H1 (cell line): ENCODE measurements at regions not wholly inside any gene's neighbourhood (a gene's known extent, or its start where the extent isn't known, plus 50 kb on each side); places are given as distances from the start of the nearest gene placed in this dataset.

Experiments
- BACH1 ChIP-seq: IDR thresholded peaks from 2 replicates; pipeline ENCODE4 v1.6.1; 2012; ENCODE audit warnings: low read length, improper control_type of control experiment
- CBX5 ChIP-seq: fragments of 300-800, 300-1000 bp; sonication (generic); IDR thresholded peaks from 2 replicates; pipeline ENCODE4 v1.7.1; 2016; ENCODE audit warnings: antibody characterized with exemption, low read length, low read depth
- CEBPB ChIP-seq: IDR thresholded peaks from 2 replicates; pipeline ENCODE4 v1.6.1; 2012; ENCODE audit warnings: low read depth, low read length
- JUND ChIP-seq: IDR thresholded peaks from 2 replicates; pipeline ENCODE4 v1.6.1; 2011; ENCODE audit warnings: mild to moderate bottlenecking, improper control_type of control experiment, low read length
- RAD21 ChIP-seq, 2 experiments: IDR thresholded peaks in 1 of 2; conservative IDR thresholded peaks in 1 of 2; 2 replicates each; pipeline ENCODE4 v1.6.1; 2011; ENCODE audit warnings: low read depth in 2 of 2, low read length in 2 of 2, improper control_type of control experiment in 1 of 2, inconsistent platforms in 1 of 2, mild to moderate bottlenecking in 1 of 2, moderate library complexity in 1 of 2
- RNF2 ChIP-seq: fragments of 200-900, 300-1000 bp; sonication (generic); IDR thresholded peaks from 2 replicates; pipeline ENCODE4 v1.7.1; 2016; ENCODE audit warnings: borderline replicate concordance, low read depth, mild to moderate bottlenecking, antibody characterized with exemption, low read length; ENCODE audit not compliant: poor library complexity, severe bottlenecking; ENCODE audit errors: missing control alignments
- YY1 ChIP-seq: IDR thresholded peaks from 2 replicates; pipeline ENCODE4 v1.6.1; 2011; ENCODE audit warnings: low read depth, mild to moderate bottlenecking, low read length
- TF ChIP-seq, protein P1 (sequence below): IDR thresholded peaks from 2 replicates; pipeline ENCODE4 v1.6.1; 2011; ENCODE audit warnings: low read length, improper control_type of control experiment

DNA sequence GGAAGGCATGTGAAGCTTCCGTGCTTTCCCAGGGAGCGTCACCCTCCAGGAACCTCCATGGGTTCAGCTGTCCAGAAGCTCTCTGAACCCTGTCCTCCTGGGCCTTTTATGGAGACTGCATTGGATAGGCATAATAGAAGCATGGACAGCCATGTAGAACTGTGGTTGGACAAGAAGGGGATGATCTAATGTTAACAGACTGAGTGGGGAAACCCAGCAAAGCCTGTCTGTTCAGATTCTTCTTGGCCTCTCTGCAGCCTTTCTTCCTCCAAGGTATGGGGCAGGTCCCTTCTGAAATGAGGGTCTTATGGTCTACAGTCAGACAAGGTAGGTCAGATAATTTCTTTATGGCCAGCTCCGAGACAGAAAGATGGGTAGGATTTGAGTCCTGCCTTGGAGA is 59.1 kb upstream of the CTNNA1 start (continued):
- no peak for TF ChIP-seq RAD21 (IDR thresholded peaks at IDR 0.05 in 1 of 2, conservative IDR thresholded peaks at IDR 0.05 in 1 of 2; ENCODE audit: low read depth in 2 of 2, low read length in 2 of 2)
- no peak for TF ChIP-seq CBX5
- TF ChIP-seq CEBPB, result no peak
- no peak for TF ChIP-seq RNF2
- TF ChIP-seq JUND, result no peak
- TF ChIP-seq YY1, result no peak
- TF ChIP-seq, protein P1, sequence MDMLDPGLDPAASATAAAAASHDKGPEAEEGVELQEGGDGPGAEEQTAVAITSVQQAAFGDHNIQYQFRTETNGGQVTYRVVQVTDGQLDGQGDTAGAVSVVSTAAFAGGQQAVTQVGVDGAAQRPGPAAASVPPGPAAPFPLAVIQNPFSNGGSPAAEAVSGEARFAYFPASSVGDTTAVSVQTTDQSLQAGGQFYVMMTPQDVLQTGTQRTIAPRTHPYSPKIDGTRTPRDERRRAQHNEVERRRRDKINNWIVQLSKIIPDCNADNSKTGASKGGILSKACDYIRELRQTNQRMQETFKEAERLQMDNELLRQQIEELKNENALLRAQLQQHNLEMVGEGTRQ, result no peak
- TF ChIP-seq BACH1, result no peak
